Activated CD4-positive, CD25-positive, alpha-beta regulatory T cell treated with anti-CD3 and anti-CD28 coated beads, Interleukin-2, amount 50 U/mL, for 24 hours (primary cell): ENCODE measurements at regions not wholly inside any gene's neighbourhood (a gene's known extent, or its start where the extent isn't known, plus 50 kb on each side); places are given as distances from the start of the nearest gene placed in this dataset.
"Not testable (repeated sequence)": the region's sequence is repeated elsewhere in the genome, so short reads cannot be mapped to it uniquely, and the experiment has no call there.

Experiments
- ATAC-seq, 2 donors: fragments of 150-1000 bp; cut with Tn5 transposase; one replicate each; pipeline ENCODE4 v1.10.0; 2021; ENCODE audit warnings: mild to moderate bottlenecking in 1 of 2, moderate library complexity in 1 of 2

DNA sequence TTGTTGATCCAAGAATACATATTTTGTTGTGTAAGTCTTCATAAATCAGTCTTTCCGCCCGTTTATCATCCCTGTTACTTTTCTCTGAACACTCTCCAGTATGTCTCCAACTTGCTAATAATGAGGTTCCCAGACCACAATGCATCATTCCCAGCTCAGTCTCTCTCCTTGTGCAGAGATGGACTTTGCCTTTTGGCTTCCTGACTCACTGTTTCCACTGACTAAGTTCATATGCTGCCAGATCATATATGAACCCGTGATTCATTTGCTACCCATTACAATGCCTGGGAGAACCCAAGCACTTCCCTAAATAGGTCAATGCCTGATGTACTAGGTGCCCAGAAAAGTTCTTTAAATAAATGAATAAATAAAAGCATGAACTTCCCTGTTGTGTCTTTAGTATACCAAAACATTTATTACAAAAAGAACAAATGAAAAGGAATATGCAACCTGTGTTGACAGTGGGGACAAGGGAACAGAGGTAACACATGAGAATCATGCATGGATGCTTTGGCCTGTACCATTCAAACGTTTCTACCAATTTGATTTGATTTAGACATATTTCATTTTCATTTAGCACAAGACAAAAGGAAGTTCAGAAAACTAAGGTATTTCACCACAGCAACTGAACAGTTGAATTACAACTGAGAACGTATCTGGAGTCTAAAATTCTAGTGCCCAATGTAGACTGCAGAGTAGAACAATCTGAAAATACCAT, 215.4 kb upstream of the HNRNPA3 start:
- ATAC-seq: peak; percentile 67 to 79

DNA sequence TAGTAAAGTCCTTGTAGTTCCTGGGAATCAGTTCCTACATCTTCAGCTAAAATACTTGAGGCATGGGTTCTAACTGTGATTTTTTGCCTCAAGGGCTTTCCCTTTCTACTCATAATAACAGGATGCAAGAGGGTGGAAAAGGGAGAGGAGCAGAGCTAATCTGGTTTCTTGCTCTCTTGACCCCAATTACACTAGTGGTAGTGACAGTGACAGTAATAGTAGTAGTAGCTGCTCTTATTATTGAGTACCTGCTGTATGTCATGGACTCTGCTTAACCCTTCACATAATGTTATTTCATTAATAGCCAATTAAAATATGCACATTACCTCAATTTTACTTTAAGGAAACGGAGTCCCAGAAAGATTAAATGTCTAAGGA, 214.8 kb upstream of the HNRNPA3 start:
- peak in 1 of 2 donors; percentile 14 for ATAC-seq

DNA sequence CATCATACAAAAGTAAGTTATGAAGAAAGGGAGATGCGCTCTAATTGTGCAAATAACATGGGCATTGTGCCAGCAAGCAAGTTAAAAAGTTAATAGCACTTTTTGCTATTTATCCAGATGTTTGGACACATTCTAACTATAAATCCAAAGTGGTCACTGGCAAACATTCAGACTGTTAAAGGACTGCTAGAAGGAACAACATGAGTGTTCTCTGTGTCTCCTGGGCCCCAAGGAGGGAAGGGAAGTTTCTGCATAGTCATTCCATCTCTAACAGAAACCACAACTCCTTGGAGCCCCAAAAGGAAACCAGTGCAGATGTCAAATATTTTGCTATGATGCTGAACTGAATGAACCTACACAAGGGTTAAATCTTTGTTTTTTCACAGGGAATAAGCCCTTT, 213.3 kb upstream of the HNRNPA3 start:
- no peak for ATAC-seq

DNA sequence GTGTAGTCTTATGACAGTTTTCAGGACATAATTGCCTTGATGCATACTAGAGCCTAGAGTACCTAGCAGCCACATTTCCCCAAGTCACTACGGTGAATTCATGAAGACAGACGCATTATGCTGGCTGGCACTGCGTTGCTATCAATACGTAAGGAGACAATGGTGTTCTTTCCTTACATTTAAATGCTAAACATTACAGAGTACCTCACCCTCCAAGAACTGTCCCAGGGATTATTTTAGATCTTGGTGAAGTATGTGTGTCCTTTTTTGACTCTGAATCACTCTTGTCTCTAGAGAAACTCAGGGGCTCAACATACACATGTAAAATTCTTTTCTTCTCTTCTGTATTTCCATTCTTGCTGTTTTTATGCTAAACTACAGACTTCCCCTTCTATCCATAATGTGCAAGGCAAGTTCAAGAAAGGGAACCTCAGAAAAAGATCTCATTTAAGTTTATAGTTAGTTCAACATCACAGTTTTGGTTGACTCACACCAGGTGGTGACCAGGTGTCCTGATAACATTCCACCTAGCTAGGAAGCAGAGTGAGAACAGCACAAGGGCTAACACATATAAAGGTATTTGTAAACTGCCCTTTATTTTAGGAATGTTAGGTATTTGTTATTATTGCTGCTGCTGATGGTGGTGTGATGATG, 212.4 kb upstream of the HNRNPA3 start:
- ATAC-seq: no peak

DNA sequence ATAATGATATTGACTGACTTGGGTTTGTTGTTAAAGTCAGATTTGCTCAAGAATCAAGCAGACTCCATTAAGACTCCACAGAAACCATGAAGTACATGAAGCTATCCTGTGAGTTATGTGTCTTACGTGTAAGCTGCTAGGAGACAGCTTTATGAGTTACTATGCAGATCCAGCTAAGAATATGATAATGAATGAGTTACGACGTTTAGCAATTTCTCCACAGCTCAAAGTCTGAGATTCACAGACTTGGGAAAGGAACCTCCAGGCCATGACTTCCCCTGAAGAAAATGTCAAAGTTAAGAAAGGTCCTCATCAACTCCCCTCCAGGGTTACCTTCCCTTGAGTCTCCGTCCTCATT, 211.9 kb upstream of the HNRNPA3 start:
- ATAC-seq: no peak

DNA sequence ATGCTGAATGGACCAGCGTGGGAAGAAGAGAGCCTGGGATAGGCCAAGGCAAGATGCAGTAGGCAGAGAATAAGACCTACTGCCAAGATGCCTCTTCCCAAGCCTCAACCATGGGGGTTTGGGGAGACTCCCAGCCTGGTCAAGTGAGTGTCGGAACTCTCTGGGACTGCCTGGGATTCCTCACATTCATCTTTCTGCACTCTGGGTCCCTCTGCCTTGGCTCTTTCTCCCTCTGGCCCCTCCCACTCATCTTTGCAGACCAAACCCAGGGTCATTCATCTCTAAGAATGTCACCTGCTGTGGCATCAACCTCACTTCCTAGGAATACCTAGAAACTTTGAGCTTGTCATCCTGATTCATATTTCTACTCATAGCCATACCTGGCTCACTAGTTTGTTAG, 211.3 kb upstream of the HNRNPA3 start:
- no peak for ATAC-seq

DNA sequence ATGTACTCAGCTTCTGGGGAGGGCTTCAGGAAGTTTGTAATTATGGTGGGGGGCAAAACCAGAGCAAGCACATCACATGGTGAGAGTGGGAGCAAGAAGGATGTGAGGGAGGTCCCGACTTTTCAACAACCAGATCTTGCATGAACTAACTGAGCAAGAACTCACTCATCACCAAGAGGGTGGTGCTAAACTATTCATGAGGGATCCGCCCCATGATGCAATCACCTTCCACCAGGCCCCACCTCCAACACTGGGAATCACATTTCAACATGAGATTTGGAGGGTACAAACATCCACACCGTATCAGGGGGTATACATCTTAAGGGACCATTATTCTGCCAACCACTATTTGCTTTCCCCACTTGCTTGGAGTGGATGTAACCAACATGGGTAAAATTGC, 209.6 kb upstream of the HNRNPA3 start:
- no peak for ATAC-seq

DNA sequence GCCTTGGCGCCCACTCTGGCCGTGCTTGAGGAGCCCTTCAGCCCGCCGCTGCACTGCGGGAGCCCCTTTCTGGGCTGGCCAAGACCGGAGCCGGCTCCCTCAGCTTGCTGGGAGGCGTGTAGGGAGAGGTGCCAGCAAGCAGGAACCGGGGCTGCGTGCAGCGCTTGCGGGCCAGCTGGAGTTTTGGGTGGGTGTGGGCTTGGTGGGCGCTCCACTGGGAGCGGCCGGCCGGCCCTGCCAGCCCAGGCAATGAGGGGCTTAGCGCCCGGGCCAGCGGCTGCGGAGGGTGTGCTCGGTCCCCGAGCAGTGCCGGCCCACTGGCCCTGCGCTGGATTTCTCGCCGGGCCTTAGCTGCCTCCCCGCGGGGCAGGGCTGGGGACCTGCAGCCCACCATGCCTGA, 204.9 kb upstream of the HNRNPA3 start:
- not testable (repeated sequence) for ATAC-seq

DNA sequence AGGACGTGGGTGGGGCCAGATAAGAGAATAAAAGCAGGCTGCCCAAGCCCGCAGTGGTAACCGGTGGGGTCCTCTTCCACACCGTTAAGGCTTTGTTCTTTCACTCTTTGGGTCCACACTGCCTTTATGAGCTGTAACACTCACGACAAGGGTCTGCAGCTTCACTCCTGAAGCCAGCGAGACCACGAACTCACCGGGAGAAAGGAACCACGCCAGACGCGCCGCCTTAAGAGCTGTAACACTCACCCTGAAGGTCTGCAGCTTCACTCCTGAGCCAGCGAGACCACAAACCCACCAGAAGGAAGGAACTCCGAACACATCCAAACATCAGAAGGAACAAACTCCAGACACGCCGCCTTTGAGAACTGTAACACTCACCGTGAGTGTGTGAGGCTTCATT, 203.9 kb upstream of the HNRNPA3 start:
- ATAC-seq: not testable (repeated sequence)

DNA sequence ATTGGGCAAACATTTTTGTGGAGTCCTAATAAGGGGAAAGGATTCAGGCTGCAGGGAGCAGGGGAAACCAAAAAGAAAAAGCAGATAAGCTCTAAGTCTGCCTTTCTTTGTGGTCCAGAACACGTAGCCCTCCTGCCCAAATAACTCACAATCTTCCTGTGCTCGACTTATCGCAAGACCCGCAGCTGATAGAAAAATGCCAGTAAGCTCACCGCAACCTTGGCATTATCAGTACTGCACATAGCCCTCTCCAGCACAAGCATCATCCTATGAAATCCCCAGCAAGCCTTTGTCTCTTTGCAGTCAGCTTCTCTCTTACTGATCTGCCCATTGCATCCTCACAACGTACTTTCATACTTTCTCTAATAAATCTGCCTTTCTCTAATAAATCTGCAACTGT, 202.4 kb upstream of the HNRNPA3 start:
- no peak for ATAC-seq

DNA sequence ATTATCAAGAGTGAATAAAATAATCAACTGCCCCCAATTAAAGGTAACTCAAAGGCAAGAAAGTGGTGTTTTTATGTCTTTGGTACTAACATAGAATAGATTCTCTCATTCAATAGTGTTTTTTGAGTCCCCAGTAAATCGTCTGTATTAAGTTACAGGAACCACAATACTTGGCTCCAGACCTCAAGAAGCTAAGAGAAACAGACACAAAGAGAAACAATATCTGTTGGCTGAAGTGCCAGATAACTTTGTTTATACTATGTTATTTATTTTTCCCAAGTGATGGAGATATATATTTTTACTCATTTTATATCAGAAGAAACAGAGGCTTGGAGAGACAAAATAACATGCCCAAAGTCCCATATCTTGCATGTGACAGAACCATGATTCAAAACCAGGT, 201.7 kb upstream of the HNRNPA3 start:
- no peak for ATAC-seq

DNA sequence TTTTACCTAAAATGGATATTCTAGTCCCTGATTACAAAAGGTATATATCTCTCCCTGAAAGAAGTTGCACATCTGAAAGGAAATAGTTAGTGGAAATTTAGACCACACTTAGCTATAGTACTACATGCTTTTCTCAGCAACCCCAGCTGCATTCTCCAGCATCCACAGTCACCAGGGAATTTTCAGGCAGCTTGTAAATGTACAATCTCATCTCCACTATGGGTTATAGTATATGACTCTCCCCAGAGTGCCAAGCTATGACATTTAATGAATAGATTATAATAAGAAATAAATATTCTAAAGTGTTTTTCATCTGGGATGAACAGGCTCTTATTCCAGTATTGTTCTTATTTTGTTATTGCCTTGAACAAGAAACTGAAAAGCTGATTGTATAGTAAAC, 197.6 kb upstream of the HNRNPA3 start:
- ATAC-seq: no peak

DNA sequence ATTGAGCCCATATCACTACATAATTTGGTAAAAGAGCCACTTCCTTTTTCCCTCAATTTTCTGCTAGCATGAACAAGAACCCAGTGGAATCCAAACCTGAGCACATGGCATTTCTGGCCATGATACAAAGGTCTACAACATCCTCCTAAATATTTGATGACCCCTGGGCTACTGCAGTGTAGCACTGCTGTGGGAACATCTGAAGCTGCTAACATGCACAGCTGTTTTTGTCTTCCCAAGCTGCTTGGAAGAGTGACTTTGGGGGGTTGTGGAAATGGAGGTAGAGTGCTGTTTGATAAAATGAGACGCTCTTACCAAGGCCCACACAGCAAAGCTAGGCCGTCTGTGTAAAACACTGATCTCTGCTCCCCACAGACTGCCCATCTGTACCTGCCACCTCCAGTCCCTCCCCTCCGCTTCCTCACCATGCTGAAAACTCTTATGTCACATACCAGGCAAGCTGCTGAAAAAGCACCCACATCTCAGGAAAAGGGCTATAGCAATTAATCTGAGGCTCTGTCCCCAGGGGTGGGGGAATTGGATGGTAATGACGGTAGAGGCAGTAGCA, 197.2 kb upstream of the HNRNPA3 start:
- ATAC-seq: no peak

DNA sequence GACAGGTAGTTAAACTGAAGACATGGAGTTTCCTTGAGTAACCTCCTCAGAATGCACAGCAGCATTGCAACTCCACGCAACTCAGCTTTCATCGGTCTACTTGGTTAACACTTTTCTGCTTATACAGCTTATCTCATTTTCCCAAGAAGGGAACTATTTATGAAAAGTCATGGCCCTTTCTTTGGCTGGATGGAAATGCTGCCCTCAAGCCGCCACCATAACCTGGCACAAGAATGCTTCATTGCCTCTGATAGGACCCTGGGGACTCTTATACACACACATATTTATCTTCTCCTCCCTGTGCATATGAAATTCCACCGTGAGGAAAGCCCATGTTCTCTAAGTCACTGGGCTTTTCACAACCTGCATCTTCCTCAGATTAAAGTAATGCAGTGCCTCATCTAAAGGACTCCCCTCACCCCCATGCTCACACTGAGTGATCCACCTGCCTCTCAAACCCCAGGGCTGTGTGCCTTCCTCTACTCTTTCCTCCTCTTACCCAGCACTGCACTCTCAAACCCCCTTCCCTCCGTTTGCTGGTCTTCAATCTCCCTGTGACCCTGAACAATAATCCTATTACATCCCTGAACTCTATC, 192.0 kb upstream of the HNRNPA3 start:
- no peak for ATAC-seq

DNA sequence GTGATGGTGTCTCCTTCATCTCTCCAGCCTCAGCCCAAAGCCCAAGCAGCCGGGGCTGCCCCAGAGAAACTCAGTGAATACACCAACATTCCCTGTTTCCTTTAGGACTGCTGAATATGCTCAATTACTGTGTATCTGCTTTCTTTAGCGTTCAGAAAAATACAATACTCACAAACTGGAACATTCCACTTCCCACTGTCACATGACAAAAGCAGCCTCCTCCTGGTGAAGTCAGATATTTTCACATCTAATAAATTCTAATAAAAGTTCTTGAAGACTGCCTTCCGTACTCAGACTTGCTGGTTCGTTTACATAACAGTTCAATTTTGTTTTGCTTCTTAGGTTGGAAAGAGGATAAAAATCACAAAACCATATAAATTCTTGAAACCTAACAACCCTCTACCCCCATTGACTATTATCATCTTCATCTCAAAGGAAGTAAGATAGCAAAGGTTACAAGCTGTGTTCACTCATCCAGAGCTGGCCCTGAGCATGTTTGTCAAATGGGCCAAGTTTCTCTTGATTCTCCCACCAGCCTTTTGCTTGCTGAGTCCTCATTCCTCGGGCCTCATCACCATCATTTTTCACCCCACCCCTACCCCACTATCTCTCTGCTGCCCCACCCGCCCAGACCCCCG, 190.8 kb upstream of the HNRNPA3 start:
- no peak for ATAC-seq

DNA sequence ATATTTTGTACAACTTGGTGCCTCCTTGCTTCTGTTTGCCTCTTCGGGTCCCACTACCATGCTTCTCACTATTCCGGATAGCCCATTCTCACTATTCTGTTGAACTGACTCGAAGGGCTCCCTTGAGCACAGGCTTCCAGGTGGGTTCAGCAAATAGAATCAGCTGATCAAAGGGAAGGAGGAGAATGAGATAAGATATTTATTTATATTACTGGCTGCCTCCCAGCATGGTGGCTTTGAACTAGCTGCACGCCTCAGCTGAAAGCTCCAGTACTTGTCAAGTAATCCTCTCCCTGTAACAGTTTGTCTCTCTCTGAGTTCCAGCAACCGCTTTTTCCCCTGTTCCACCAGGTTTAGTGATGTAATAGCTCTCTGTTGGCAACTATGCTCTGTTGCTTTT, 187.8 kb upstream of the HNRNPA3 start:
- ATAC-seq: no peak

DNA sequence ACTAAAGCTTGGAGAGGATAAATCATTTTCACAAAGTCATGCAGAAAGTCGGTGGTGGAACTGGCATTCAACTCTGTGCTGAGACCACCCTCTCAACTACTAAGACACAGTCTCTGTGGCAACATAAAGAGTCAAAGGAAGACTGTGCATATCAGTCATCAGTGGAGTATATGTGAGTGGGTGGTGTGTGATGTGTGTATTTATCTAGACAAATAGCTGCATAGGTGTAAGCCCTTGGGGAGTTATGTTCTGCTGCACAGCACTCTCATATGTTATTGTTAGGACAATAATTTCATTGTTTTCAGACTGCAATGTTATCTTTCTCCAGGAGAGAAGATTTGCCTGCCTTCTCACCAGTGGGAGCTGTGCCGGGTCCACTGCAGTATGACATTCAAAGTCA, 186.3 kb upstream of the HNRNPA3 start:
- no peak for ATAC-seq

DNA sequence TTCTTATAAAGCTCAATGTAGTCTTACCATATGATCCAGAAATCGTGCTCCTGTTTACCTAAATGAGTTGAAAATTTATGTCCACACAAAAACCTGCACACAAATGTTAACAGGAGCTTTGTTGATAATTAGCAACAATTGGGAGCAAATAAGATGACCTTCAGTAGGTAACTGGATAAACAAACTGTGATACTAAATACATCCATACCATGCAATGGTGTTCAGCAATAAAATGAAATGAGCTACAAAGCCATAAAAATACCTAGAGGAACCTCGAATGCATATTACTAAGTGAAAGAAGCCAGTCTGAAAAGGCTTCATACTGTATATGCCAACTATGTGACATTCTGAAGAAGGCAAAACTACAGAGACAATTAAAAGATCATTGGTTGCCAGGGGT, 185.6 kb upstream of the HNRNPA3 start:
- ATAC-seq: no peak

DNA sequence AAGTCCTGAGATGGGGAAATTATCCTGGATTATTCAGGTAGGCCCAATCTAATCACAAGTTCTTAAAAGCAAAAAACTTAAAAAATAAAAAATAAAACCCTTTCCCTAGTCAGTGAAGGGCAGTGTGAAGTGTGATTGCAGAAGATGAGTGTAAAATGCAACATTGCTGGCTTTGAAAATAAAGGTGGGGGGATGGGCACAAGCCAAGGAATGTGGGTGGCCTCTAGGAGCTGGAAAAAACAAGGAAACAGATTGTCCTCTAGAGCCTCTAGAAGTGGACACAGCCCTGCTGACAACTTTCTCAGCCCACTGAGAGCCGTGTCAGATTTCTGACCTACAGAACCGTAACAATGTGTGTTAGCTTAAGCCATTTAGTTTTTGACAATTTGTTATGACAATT, 184.3 kb upstream of the HNRNPA3 start:
- ATAC-seq: no peak

DNA sequence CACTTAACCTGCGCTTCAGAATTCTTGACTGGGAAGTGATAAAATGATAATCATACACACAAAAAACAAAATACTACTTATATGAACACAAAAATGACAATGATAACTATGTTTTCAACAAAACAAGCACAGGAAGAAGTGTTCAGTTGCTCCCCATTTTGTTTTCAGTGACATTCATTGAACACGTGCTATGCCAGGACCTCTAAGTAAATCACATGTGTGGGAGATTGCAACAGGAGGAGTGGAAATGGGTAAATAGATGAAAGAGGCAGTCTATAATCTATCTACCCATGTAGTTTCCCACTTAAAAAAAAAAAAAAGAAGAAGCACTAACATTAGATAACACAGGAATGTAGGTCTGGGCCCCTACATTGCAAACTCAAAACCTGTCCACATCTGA, 183.5 kb upstream of the HNRNPA3 start:
- ATAC-seq: no peak

DNA sequence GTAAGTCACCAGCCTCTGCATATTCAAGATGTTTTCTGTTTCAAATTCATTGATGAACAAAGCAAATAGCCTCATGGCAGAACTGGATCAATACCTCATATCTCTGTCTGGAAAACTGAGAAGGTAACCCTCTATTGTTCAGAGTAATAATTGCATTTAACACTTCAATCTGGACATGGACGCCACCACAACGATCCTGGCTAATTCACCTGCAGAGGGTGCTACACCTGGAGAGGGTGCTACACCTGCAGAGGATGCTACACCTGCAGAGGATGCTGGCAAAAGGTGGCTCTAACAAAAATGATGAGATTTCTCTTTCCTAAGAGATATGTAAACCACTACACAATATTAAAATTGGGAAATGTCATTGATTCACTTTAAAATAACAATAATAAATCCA, 183.1 kb upstream of the HNRNPA3 start:
- no peak for ATAC-seq

DNA sequence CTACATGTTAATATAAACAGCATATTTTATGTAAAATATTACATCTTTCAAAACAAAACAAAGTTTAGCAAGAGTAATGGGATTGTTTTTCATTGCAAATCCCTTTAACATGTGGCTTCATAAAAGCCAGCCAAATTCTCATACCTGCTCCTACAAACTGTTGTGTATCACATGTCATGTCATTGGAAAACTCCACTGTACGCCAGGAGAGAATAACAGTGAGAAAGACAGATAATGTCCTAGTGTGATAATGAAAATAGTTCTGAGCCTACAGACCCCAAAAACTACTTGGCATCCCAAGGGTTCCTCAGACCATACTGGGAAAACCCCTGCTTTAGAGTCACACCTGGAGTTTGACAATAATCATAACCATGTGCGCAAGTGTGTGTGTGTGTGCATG, 182.7 kb upstream of the HNRNPA3 start:
- no peak for ATAC-seq

DNA sequence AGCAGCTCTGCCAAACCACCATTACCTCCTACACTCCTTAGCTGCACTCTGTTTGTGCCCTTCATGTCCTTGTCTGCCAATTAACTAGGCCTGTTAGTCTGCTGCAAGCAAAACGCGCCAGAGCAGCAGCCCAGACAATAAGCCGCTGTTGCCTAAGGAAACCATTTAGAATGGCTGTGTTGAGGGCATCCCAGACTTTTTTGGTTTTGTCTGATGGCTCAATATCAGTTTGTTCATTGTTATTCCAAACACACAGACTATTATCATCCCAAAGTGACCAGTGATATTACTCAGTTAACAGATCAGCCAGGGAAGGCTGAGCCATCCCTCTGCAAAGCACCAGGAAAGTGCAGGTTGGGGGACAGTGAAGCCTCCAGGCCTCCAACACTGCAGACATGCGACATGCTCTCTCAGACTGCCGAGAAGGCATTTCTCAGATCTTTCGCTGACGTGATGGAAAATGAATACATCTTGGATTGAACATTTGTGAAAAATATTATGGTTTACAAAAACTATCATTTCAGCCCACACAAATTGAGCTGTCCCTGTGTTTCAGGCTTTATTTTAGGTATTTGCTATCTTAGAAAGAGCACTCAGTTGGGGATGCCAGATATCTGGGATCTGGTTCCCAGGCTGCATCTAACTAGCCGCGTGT, 182.0 kb upstream of the HNRNPA3 start:
- ATAC-seq: no peak
